Coronary artery (tissue), 2 donors: ENCODE measurements at regions not wholly inside any gene's neighbourhood (a gene's known extent, or its start where the extent isn't known, plus 50 kb on each side); places are given as distances from the start of the nearest gene placed in this dataset.
A peak's percentile ranks its signal among the peaks of the same experiment; 100 is the strongest.

Experiments
- DNase-seq: peaks from one replicate; pipeline ENCODE4 v3.0.0-alpha.2; 2017; ENCODE audit warnings: low spot score
- H3K27ac ChIP-seq, 2 donors: fragments of 200-600 bp; sonication (generic); one replicate each; pipeline ENCODE4 v1.5.1; 2016 to 2019
- H3K4me3 ChIP-seq: fragments of 200-600 bp; sonication (generic); 2 replicates; pipeline ENCODE4 v1.5.1; 2016; ENCODE audit warnings: mild to moderate bottlenecking, moderate library complexity
- TF ChIP-seq, protein P1 (sequence below): fragments of 200-600 bp; sonication (generic); IDR thresholded peaks from one replicate; pipeline ENCODE4 v1.5.1; 2019; ENCODE audit warnings: antibody characterized with exemption

DNA sequence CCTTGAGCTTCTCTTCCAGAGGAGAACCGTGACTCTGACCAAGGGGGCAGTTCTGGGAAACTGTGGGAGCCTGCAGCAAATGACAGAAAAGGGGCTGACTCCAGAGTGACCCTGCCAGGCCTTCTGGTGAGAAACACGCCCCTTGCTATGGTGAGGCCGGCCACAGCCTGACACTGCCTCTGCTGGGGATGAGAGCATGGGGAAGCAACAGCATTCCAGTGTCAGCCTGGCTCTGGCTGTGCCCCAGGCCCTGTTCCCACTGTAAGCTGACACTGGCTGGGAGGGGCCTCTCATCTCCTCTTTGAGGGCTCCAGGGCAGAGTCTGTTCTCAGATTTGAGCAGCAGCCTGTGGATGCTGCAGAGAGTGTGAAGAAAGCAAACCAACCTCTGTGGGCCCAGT lies 180.0 kb upstream of the IL12B start:
- TF ChIP-seq, protein P1, sequence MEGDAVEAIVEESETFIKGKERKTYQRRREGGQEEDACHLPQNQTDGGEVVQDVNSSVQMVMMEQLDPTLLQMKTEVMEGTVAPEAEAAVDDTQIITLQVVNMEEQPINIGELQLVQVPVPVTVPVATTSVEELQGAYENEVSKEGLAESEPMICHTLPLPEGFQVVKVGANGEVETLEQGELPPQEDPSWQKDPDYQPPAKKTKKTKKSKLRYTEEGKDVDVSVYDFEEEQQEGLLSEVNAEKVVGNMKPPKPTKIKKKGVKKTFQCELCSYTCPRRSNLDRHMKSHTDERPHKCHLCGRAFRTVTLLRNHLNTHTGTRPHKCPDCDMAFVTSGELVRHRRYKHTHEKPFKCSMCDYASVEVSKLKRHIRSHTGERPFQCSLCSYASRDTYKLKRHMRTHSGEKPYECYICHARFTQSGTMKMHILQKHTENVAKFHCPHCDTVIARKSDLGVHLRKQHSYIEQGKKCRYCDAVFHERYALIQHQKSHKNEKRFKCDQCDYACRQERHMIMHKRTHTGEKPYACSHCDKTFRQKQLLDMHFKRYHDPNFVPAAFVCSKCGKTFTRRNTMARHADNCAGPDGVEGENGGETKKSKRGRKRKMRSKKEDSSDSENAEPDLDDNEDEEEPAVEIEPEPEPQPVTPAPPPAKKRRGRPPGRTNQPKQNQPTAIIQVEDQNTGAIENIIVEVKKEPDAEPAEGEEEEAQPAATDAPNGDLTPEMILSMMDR, result no peak
- no peak for DNase-seq

DNA sequence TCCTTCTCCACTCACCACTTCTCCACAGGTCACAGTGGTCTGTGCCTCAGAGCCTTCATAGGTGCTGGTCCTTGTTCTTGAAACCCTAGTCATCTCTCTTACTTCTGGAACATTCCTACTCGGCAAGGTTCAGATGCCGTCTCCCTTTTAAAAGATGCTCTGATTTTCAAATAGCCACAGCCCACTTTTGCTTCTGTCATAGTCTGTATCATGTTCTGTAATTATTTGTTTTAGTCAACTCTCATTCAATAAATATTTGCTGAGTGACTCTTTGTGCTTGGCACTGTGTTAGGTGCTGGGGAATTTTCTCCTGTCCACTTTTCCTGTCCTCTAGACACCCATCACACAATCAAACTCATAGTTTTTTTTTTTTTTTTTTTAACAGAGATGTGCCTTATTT lies 181.3 kb upstream of the IL12B start:
- TF ChIP-seq, protein P1, result no peak
- no peak overlapping the region for H3K27ac ChIP-seq
- no peak for DNase-seq
- no peak overlapping the region for H3K4me3 ChIP-seq

More for the DNA sequence above, 180.0 kb upstream of the IL12B start:
- peak overlapping the region in 1 of 2 donors; percentile 16 for H3K27ac ChIP-seq
- H3K4me3 ChIP-seq, result no peak overlapping the region

DNA sequence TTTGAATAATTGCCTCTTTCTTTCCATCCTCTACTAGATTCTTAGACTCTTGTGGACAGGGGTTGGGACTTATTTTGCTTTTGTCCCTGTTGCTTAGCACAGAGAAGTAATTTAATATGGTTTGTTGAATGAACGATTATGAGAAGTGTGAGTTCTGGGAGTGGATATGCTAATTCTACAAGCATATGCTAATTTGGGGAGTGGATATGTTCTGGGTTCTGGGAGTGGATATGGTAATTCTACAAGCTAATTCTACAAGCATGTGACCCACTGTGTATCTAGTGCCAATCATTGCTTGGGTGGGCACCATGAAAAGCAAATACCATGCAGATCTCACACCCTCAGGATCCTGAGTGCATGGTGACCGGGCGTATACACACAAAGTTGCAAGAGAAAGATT lies 181.8 kb upstream of the IL12B start:
- Histone ChIP-seq H3K4me3 (no peak overlapping the region), H3K27ac (no peak overlapping the region)
- TF ChIP-seq, protein P1, result no peak
- DNase-seq, result no peak

DNA sequence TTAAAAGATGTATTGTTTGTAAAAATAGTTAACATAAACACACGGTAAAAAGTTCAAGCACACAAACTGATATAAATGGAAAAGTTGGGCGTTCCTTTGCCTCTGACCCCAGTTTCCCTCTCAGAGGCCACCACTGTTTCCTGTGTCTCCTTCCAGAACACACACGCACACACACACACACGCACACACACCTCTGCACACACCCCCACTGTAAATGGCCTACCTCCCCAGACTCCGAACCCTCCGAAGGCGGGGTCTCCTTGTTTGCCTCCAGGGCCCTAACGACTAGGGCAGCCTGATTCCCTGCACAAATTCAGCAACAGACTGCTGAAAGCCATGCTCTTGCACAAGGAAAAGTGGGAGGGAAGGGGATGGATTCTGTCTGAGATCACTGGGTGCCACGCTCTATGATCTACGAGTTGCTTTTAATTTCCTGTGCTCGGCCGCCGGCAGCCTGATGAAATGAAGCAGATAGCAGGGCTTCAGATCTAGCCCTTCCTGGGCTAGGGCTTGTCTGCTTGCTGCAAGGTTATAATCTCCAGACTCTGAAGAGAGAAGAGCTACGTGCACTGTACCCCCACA lies 184.0 kb upstream of the IL12B start:
- no peak overlapping the region for H3K4me3 ChIP-seq
- TF ChIP-seq, protein P1, result no peak
- no peak for DNase-seq
- H3K27ac ChIP-seq, result no peak overlapping the region

DNA sequence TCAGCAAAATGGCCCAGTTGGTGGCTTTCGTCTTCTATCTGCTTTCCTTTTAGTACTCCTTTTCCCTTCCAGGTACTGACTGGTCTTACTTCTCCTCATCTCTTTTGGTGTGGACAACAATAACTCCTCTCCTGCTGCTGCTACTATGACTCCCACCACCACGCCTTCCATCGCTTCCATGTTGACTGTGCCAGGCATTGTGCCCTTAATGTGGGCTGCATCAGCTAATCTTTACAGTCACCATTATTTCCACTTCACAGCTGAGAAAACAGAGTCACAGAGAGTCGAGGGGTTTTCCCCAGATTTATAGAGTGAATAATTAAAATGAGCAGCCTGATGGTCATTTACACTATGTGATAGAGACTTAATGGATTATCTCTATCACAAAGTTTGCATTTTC lies 184.9 kb upstream of the IL12B start:
- Histone ChIP-seq H3K4me3 (no peak overlapping the region), H3K27ac (no peak overlapping the region)
- TF ChIP-seq, protein P1, result no peak
- no peak for DNase-seq

DNA sequence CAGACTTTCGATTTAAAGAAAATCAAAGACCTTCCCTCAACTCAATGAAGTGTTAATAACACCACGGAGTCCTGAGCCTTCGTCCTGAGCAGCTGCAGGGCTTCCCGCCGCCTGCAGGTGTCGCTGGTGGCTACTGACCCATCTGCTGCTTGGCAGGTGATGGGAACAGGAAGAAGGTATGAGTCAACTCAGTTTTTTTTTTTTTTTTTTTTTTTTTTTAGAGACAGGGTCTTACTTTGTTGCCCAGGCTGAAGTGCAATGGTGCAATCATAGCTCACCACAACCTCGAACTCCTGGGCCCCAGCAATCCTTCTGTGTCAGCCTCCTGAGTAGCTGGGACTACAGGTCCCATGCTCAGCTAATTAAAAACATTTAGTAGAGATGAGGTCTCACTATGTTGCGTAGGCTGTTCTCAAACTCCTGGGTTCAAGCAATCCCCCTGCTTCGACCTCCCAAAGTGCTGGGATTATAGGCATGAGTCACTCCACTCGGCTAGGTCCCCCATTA lies 185.7 kb upstream of the IL12B start:
- H3K27ac ChIP-seq, result no peak overlapping the region
- H3K4me3 ChIP-seq, result no peak overlapping the region
- DNase-seq, result peak; percentile 75
- TF ChIP-seq, protein P1, result no peak

DNA sequence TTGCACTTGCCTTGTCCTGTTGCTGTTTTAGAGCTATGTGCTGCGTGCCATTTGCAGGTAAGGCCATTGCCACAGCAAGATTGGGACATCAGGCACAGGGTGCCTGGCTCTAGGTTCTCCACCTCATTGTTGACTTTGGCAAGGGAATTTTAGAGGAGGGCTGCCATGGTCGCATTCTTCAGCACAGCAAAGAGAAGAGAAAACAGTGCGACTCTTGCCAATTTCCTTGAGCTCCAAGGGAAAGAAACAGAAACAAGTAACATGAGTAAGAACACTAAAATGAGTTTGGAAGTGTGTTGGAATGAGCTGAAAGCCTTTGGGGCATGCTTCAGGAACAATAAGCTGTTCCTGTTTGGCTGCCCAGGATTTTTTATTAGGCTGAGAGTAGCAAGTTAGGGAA lies 188.1 kb upstream of the IL12B start:
- Histone ChIP-seq H3K4me3 (no peak overlapping the region), H3K27ac (peak overlapping the region in 1 of 2 donors; percentile 75)
- no peak for DNase-seq
- TF ChIP-seq, protein P1, result no peak
